Upper lobe of left lung (tissue), 6 donors: ENCODE measurements at regions not wholly inside any gene's neighbourhood (a gene's known extent, or its start where the extent isn't known, plus 50 kb on each side); places are given as distances from the start of the nearest gene placed in this dataset.

Experiments used
- ATAC-seq, 2 donors: fragments of 200-7000 bp; cut with Tn5 transposase; one replicate each; pipeline ENCODE4 v1.9.1; 2022; ENCODE audit warnings: mild to moderate bottlenecking in 2 of 2, moderate library complexity in 2 of 2; ENCODE audit not compliant: low FRiP score in 2 of 2
- DNase-seq, 2 donors: peaks; one replicate each; pipeline ENCODE4 v3.0.0-alpha.2; 2019 to 2020
- H3K27ac ChIP-seq, 4 donors: fragments of 200-600 bp; sonication (generic); one replicate each; pipeline ENCODE4 v1.5.1; 2016 to 2019
- H3K27me3 ChIP-seq, 4 donors: fragments of 200-600 bp; sonication (generic); one replicate each; pipeline ENCODE4 v1.5.1; 2017 to 2019
- H3K36me3 ChIP-seq, 4 donors: fragments of 200-600 bp; sonication (generic); one replicate each; pipeline ENCODE4 v1.5.1; 2016 to 2019
- H3K4me1 ChIP-seq, 4 donors: fragments of 200-600 bp; sonication (generic); one replicate each; pipeline ENCODE4 v1.5.1; 2018 to 2019
- H3K4me3 ChIP-seq, 4 donors: fragments of 200-600 bp; sonication (generic); one replicate each; pipeline ENCODE4 v1.5.1; 2017 to 2019; ENCODE audit warnings: mild to moderate bottlenecking in 2 of 4, moderate library complexity in 1 of 4
- H3K9me3 ChIP-seq, 4 donors: fragments of 200-600 bp; sonication (generic); one replicate each; pipeline ENCODE4 v1.5.1; 2018 to 2019
- CTCF ChIP-seq, 6 experiments: fragments of 450-650 bp in 4 of 6; fragments of 200-600 bp in 2 of 6; sonication (generic) in 2 of 6; IDR thresholded peaks; one replicate each; pipeline ENCODE4 v1.5.1; 2016 to 2019; ENCODE audit warnings: antibody characterized with exemption in 6 of 6
- EP300 ChIP-seq, 4 donors: sonication (generic); formaldehyde crosslinking; IDR thresholded peaks; one replicate each; pipeline ENCODE4 v1.5.1; 2017; ENCODE audit warnings: antibody characterized with exemption in 4 of 4, control low read depth in 2 of 4
- POLR2A ChIP-seq, 4 donors: fragments of 450-650 bp; IDR thresholded peaks; one replicate each; pipeline ENCODE4 v1.5.1; 2016 to 2017; ENCODE audit warnings: antibody characterized with exemption in 4 of 4, mild to moderate bottlenecking in 2 of 4
- POLR2AphosphoS5 ChIP-seq, 2 donors: sonication (generic); formaldehyde crosslinking; IDR thresholded peaks; one replicate each; pipeline ENCODE4 v1.5.1; 2017; ENCODE audit warnings: antibody characterized with exemption in 2 of 2
- WGBS, 2 donors: methylation state at CpG; one replicate each; pipeline ENCODE4 v1.1.5; 2017 to 2018; 5-methylcytosine and 5-hydroxymethylcytosine counted together
- donor health status: DM: no; HTN: no; CAD: no; lungs with moderate emphysema.
- donor health status: DM: no; HTN: yes; CAD: no; lungs with severe emphysema.

GRCh38 chr2:8406271-8406670 lies 275.6 kb upstream of the ID2 start:
- Histone ChIP-seq H3K4me3 (no peak overlapping the region), H3K9me3 (no peaks in the 10 kb centered on the region), H3K36me3 (no peaks in the 10 kb centered on the region), H3K27me3 (no peaks in the 10 kb centered on the region), H3K27ac (no peak overlapping the region), H3K4me1 (no peaks in the 10 kb centered on the region)
- DNase-seq (no peak), ATAC-seq (no peak)
- no peak for TF ChIP-seq POLR2A (IDR thresholded peaks at IDR 0.05)
- TF ChIP-seq EP300 (IDR thresholded peaks at IDR 0.05), result no peak
- TF ChIP-seq CTCF (IDR thresholded peaks at IDR 0.05), result no peak
- 77 to 82% methylated on average over 7 of the region's 7 CpGs for WGBS, 2 donors

- DNase-seq, result no peak
- Histone ChIP-seq H3K9me3 (no peaks in the 10 kb centered on the region), H3K4me1 (peaks cover 0 to 6% (median 2%) of the 10 kb centered on the region in 4 donors), H3K27ac (no peak overlapping the region), H3K36me3 (no peaks in the 10 kb centered on the region), H3K4me3 (no peak overlapping the region), H3K27me3 (no peaks in the 10 kb centered on the region)
- no peak for ATAC-seq
- TF ChIP-seq POLR2A (IDR thresholded peaks at IDR 0.05), result no peak
- no peak for TF ChIP-seq EP300 (IDR thresholded peaks at IDR 0.05)
- TF ChIP-seq POLR2AphosphoS5 (IDR thresholded peaks at IDR 0.05), result no peak
- TF ChIP-seq CTCF (IDR thresholded peaks at IDR 0.05), result no peak
- WGBS, 2 donors, result 91 to 92% methylated on average over 3 of the region's 3 CpGs
Observed at GRCh38 chr2:8407332-8407731, 274.5 kb upstream of the ID2 start.

- peaks cover 3 to 15% (median 10%) of the 10 kb centered on the region in 4 donors for H3K4me1 ChIP-seq
- TF ChIP-seq POLR2AphosphoS5 (IDR thresholded peaks at IDR 0.05), result no peak
- no peak for TF ChIP-seq CTCF (IDR thresholded peaks at IDR 0.05)
- TF ChIP-seq EP300 (IDR thresholded peaks at IDR 0.05), result no peak
- no peak for TF ChIP-seq POLR2A (IDR thresholded peaks at IDR 0.05)
- H3K27me3 ChIP-seq, result no peaks in the 10 kb centered on the region
- no peak overlapping the region for H3K4me3 ChIP-seq
- no peaks in the 10 kb centered on the region for H3K9me3 ChIP-seq
- 79 to 88% methylated on average over 8 of the region's 8 CpGs for WGBS, 2 donors
- H3K36me3 ChIP-seq, result no peaks in the 10 kb centered on the region
- DNase-seq, result no peak
- ATAC-seq, result no peak
- H3K27ac ChIP-seq, result no peak overlapping the region
Observed at GRCh38 chr2:8408560-8409460, 273.0 kb upstream of the ID2 start.

- TF ChIP-seq EP300 (IDR thresholded peaks at IDR 0.05) (no peak), POLR2AphosphoS5 (IDR thresholded peaks at IDR 0.05) (no peak), CTCF (IDR thresholded peaks at IDR 0.05) (no peak), POLR2A (IDR thresholded peaks at IDR 0.05) (no peak)
- Histone ChIP-seq H3K27me3 (no peaks in the 10 kb centered on the region), H3K4me1 (peaks cover 3 to 18% (median 12%) of the 10 kb centered on the region in 4 donors), H3K9me3 (no peaks in the 10 kb centered on the region), H3K27ac (no peak overlapping the region), H3K36me3 (no peaks in the 10 kb centered on the region), H3K4me3 (no peak overlapping the region)
- no peak for ATAC-seq
- no peak for DNase-seq
- WGBS, 2 donors, result 89 to 90% methylated on average over 4 to 5 of the region's 5 CpGs
Observed at GRCh38 chr2:8409461-8410260, 272.2 kb upstream of the ID2 start.
